NCI-H1930 (cell line): ENCODE measurements at regions not wholly inside any gene's neighbourhood (a gene's known extent, or its start where the extent isn't known, plus 50 kb on each side); places are given as distances from the start of the nearest gene placed in this dataset.
"Not testable (repeated sequence)": the region's sequence is repeated elsewhere in the genome, so short reads cannot be mapped to it uniquely, and the experiment has no call there.

Source experiments
- DNase-seq, 2 experiments: peaks; one replicate each; lab custom pipeline; 2025; lab: John Stamatoyannopoulos, UW

GRCh38 chr17:6373599-6373998, 61.3 kb downstream of the AIPL1 start:
- DNase-seq: not testable (repeated sequence)

DNA sequence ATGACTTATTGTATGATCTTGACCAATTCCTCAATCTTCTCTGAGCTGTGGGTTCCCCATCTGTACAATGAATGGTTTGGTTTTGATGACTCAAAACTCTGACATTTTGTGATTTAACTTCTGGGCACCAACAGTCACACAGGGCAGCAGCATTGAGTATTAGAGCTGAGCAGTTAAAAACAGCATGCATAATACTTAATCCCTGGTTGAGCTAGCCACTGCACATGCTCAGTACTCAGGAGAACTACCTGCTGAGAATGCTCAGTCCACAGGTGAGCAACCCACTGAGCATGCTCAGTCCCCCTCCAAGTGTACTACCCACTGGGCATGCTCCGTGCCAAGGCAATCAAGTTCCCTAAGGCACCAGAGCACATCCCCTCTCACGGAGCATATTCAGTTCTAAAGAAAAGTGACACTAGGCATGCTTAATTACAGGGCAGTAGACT, 68.7 kb downstream of the AIPL1 start:
- DNase-seq: no peak

DNA sequence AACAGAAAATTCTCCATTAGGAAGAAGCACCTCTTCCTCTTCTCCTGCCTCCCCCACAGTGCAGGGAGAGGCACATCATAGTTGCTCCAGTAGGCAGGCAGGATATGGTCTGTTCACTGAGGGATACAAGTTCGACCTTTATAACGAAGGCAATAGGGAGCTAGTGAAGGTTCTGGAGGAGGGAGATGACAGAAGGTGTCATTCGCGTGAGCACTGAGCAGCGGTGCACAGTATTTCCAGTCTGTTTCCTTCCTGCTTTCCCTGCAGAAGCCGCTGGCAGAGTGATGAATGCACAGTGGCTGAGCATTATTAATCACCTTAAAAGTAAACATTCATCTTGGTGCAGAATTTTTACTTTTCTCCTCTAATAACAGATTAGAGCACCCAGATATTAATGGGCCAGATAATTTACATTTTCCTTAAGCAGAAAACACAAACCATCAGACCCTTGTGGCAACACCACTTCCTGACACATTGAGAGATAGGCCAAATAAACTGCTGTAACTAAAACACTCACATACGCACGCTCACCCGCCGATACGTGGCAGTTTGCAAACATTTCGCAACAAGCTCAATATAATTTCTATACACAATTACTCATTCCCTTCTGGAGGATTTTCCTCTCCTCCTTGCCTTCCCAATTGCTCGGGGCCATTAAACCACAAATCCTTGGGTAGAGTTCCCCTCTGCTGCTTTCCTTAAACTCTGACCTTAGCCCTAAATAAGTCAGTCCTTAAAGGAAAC, 69.5 kb downstream of the AIPL1 start:
- no peak for DNase-seq

GRCh38 chr17:6361733-6362132, 73.2 kb downstream of the AIPL1 start:
- DNase-seq: no peak

DNA sequence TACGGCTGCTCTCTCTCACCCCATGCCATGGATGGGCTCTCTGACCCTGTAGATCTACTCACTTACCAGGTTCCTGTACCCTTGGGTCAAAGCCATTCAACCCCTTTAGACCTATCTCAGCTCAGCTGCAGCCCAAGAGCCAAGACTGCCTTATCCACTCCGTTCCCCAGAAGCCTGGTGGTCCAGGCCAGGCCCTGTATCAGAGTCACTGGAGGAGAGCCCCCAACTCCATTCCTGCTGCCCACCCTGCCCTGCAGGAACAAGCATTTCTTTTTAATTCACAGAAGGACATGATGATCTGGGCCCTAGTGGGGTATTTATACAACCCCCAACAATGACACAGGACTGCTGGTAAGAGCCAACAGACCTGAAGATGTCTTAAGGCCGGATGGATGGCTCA, 76.8 kb downstream of the AIPL1 start:
- no peak for DNase-seq

- DNase-seq: no peak
Observed at GRCh38 chr17:6356562-6356961, 78.4 kb downstream of the AIPL1 start.

DNA sequence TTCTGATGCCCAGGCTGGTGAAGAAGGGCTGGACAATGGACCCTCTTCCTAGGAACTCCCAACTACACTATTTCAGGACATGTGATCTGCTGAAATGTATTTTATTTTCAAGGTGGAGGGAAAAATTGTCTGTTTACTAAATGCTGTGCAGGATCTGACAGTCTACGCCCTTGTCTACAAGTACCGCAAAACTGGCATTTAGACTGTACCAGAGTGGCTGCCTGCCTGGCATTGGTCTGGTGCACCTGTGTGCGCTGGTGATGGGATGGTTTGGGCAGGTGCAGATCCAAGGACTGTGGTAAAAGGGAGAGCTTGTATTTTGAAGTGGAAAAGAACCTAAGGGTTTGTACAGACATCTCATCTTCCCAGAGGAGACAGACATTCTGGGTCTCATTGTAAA, 79.7 kb downstream of the AIPL1 start:
- DNase-seq: no peak

DNA sequence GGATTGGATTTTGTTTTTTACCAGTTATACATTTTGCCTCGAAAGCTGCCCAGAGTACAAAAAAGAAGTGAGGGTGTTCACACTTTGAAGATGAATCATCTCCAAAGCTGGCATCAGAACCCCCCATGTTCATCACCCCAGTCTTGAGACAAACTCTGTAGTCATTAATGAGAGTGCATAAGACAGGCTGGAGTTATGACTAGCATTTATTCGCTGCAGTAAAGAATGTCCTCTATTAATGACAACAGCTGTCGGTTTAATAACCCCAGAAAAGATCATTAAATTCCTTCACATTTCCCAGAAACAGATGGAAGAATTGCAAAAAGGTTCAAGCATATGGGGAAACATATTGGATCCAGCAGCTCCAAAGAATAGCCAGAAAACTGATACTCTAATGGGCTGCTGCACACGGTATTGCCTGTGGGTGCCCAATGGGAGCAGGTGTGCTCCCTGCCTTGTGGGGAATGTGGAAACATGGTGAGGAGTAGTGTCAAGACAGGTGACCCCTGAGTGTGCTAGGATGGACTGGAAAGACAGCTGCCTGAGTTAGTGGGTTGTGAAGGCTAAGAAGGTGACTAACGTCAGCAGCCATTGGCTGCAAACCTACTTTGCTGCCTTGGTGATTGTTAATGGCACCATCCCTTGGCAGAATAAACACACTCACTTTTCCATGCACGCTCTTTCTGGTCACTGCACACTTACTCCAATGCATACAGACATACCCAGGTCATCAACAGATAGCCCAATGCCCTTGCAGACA, 81.9 kb downstream of the AIPL1 start:
- DNase-seq: no peak

GRCh38 chr17:6352016-6352415, 82.9 kb downstream of the AIPL1 start:
- DNase-seq: no peak

- DNase-seq: no peak
Observed at GRCh38 chr17:6350806-6351205, 84.1 kb downstream of the AIPL1 start.

DNA sequence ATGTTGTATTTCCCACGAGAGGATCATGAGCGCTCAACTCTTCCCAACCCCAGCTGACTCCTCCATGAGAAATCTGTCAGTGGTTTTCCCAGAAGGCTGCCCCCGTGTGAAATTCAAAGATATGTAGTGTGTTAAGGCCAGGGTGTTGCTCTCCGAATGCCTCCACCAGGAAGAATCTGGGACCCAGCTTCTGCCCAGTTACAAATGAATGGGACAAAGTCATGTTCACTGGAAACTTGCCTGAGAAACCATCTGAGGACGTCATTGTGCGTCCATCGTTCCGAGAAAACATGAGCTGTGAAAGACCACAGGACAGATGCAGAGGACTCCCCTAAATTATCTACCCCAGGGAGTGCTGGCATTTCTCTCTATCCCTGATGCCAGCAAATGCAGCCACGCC, 86.0 kb downstream of the AIPL1 start:
- no peak for DNase-seq

DNA sequence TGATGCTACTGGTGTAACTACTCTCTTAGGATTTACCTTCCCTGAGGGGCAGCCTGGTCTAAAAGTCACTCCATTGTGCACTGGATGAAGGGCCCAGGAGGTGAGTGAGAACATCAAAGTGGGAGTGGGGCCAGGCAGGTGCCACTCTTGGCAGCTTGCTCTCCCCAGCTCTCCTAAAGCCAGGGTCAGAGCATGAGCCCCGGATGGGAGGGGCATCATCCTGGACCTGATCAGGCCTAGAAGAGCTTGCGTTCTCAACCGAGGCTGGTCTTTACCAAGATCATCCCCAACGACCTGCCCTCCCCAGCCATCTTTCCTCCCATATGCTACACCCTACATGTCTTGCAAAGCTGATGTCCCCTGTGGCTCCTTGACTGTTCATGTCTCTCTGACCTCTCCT, 87.1 kb downstream of the AIPL1 start:
- no peak for DNase-seq

- no peak for DNase-seq
Observed at GRCh38 chr17:6346986-6347385, 87.9 kb downstream of the AIPL1 start.

DNA sequence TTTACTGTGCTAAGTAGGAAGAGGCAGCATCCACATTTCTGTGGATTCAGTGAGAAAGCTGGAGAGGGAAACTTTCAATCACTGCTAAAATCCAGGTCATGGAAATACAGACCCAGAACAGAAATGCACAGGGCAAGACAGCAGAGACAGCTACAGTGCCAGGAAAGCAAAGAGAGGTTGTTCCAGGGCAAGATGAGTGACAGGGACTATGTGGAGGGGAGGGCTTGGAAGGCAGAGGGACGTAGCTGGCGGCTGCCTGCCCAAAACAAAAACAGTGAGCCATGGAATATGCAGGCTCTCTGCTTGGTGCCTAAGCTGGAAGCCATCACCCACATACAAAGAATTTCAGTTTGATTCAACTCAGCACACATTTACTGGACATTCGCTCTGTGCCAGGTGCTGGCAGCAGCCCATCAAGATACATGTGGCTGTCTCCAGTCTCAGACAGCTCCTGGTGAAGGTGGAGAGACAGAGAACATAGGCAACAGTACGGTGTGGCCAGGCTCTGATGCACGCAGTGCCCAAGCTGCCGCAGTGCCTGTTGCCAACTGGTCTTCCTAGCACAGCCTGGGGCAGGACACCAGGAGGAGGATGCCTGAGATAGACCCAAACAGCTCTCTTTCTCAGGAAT, 88.7 kb downstream of the AIPL1 start:
- no peak for DNase-seq

DNA sequence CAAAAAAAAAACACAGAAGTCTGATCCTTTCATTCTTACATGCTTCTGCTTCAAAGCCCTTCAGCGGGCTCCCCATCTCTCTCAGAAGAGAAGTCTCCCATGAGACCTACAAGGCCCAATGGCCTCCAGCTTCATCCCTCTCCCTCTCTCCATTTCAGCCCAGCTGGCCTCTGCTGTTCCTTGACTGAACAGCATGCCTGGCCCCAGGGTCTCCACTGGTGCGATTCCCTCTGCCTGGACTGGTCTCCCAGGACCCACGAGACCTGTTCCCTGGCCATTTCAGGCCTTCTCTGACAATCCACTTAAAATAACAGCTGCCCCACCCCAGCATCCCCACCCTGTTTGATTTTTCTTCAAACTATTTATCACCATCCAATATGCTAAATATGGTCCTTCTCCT, 91.2 kb downstream of the AIPL1 start:
- DNase-seq: no peak

DNA sequence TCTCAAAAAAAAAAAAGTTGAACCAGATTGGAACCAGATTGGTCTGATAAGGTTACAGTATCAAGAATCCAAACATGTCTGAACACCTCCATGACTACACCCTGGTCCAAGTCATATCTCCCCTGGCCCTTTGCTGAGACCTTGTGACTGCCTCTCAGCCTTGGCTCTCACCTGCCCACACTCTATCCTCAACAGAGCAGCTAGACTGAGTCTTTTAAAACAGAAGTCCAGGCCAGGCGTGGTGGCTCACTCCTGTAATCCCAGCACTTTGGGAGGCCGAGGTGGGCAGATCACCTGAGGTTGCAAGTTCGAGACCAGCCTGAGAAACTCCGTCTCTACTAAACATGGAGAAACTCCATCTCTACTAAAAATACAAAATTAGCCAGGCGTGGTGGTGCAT, 91.7 kb downstream of the AIPL1 start:
- no peak for DNase-seq

DNA sequence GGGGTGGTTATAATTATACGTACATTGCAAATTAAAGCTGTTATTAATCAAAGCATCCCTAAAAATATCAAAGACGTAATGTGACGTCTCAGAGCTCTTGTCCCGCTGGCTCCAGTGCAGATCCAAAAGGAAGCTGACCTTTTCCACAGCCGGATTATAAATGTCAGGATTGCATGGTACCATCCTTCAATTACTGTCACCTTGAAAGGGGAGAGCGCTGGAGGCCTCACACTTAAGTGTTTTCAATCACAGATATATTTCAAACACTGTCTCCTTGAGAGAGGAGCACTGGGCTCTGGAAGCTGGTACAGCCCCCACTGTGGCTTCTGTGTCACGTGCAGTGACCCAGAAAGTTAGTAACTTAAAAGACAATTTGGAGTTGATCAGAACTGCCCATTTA, 94.2 kb downstream of the AIPL1 start:
- DNase-seq: no peak

GRCh38 chr17:6334386-6334785, 100.5 kb downstream of the AIPL1 start:
- DNase-seq: no peak

DNA sequence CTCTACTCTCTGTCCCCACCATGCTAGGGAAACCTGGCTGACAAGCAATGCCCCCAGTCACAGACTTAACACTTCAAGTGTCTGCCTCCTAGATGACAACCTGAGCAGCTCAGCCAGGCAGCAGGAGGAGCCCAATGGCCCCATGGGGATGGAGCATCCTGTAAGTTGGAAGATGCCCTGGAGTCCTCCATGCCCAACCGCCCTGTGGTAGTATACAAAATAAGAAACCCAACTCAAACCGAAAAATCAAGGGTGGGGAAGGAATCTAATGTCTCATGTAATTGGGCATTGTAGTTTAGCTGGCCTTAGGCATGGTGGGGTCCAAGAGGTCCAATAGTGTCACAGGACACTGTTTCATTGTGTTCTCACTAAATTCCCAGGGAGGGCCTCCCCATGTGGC, 104.0 kb downstream of the AIPL1 start:
- DNase-seq: no peak

- no peak for DNase-seq
Observed at GRCh38 chr17:6328279-6328678, 106.6 kb downstream of the AIPL1 start.

DNA sequence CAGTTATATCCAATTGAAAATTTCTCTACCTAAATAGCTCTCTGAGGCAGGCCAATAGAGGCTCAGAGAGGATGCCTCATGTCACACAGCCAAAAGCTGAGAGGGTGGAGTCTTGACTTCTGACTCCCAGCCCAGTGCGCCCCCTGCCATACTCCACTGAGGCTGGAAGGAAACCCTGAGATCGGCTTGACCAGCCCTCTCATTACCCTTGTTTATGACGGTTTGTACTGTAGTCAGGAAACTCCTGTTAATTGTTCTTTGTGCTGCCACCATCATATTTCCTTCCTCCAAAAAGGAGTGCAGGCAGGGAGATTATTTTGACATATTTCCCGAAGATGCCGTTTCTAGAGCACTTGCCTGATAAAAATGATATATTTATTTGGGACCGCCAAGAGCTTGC, 107.9 kb downstream of the AIPL1 start:
- no peak for DNase-seq

DNA sequence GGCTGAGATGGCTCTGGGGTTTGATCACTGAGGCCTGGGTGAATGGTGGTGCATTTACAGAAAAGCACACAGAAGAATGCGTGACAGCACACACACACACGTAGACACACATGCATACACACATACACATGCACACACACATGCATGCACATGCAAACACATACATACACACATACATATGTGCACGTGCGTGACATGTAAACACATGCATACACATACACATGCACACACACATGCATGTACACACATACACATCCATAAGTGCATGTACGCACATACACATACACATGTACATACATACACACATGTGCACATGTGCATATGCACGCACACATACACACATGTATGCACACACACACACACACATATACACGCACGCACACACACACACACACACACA, 108.4 kb downstream of the AIPL1 start:
- DNase-seq: no peak

DNA sequence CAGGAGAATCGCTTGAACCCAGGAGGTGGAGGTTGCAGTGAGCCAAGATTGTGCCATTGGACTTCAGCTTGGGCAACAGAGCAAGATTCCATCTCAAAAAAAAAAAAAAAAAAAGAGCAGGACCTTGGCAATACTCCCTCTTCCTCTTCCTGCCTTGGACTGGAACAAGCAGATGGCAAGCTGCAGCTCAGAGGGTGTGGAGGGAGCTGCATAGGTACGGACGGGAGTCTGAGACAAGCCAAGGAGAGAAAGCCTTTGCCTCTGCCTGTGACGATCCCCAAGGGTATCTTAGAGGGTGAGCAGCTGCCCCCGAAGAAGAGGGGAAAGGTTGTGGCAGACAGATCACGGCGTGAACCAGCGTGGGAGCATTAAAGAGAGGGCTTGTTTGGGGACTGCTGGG, 109.2 kb downstream of the AIPL1 start:
- DNase-seq: no peak
